HFFc6 (cell line): ENCODE measurements at regions not wholly inside any gene's neighbourhood (a gene's known extent, or its start where the extent isn't known, plus 50 kb on each side); places are given as distances from the start of the nearest gene placed in this dataset.

Source experiments
- DNase-seq: peaks from one replicate; pipeline ENCODE4 v3.0.0-alpha.2; 2018
- H3K27ac Mint-ChIP-seq: 2 replicates; pipeline ENCODE4 v1.8.0; 2020; ENCODE audit warnings: mild to moderate bottlenecking, mixed read lengths
- H3K27me3 Mint-ChIP-seq: 2 replicates; pipeline ENCODE4 v1.8.0; 2021; ENCODE audit warnings: mild to moderate bottlenecking, moderate library complexity, mixed read lengths; ENCODE audit not compliant: insufficient read depth
- H3K36me3 Mint-ChIP-seq: 2 replicates; pipeline ENCODE4 v1.8.0; 2021; ENCODE audit warnings: low read depth, mixed read lengths
- H3K4me1 Mint-ChIP-seq: 2 replicates; pipeline ENCODE4 v1.8.0; 2020; ENCODE audit warnings: low read depth, mixed read lengths
- H3K4me3 Mint-ChIP-seq: 2 replicates; pipeline ENCODE4 v1.8.0; 2020; ENCODE audit warnings: mild to moderate bottlenecking, moderate library complexity, mixed read lengths
- H3K9me3 Mint-ChIP-seq: 2 replicates; pipeline ENCODE4 v1.8.0; 2020; ENCODE audit warnings: mild to moderate bottlenecking, mixed read lengths
- CTCF ChIP-seq: fragments of 200-600 bp; sonication (generic); IDR thresholded peaks from 2 replicates; pipeline ENCODE4 v1.5.0; 2021; ENCODE audit warnings: antibody characterized with exemption, mild to moderate bottlenecking

- H3K27ac Mint-ChIP-seq = no peak overlapping the region
- no peak for TF ChIP-seq CTCF
- no peaks in the 10 kb centered on the region for H3K36me3 Mint-ChIP-seq
- no peak overlapping the region for H3K4me3 Mint-ChIP-seq
- no peak for DNase-seq
- no peaks in the 10 kb centered on the region for H3K4me1 Mint-ChIP-seq
- H3K27me3 Mint-ChIP-seq = peaks cover 2% of the 10 kb centered on the region; the same call in 1 of the 2 replicates
- no peaks in the 10 kb centered on the region; the same call in 1 of the 2 replicates for H3K9me3 Mint-ChIP-seq
These were observed 150.7 kb upstream of the SOX4 start for GRCh38 chr6:21442874-21443273.

GRCh38 chr6:21444711-21445260 is 148.8 kb upstream of the SOX4 start:
- Mint-ChIP-seq H3K36me3 (no peaks in the 10 kb centered on the region), H3K4me1 (no peaks in the 10 kb centered on the region), H3K9me3 (no peaks in the 10 kb centered on the region; the same call in 1 of the 2 replicates), H3K27me3 (peaks cover 2% of the 10 kb centered on the region; the same call in 1 of the 2 replicates), H3K27ac (no peak overlapping the region), H3K4me3 (no peak overlapping the region)
- TF ChIP-seq CTCF = no peak
- DNase-seq = no peak

- no peak for TF ChIP-seq CTCF
- DNase-seq = no peak
- no peak overlapping the region for H3K4me3 Mint-ChIP-seq
- no peaks in the 10 kb centered on the region for H3K4me1 Mint-ChIP-seq
- no peaks in the 10 kb centered on the region for H3K36me3 Mint-ChIP-seq
- H3K27me3 Mint-ChIP-seq = peaks cover under 1% of the 10 kb centered on the region
- no peaks in the 10 kb centered on the region; the same call in 1 of the 2 replicates for H3K9me3 Mint-ChIP-seq
- H3K27ac Mint-ChIP-seq = no peak overlapping the region
These were observed 145.6 kb upstream of the SOX4 start for GRCh38 chr6:21447987-21448386.

- DNase-seq = no peak
- Mint-ChIP-seq H3K27ac (no peak overlapping the region), H3K27me3 (no peaks in the 10 kb centered on the region; the same call in none of the 2 replicates), H3K9me3 (no peaks in the 10 kb centered on the region; the same call in 1 of the 2 replicates), H3K4me3 (no peak overlapping the region), H3K4me1 (no peaks in the 10 kb centered on the region), H3K36me3 (no peaks in the 10 kb centered on the region)
- TF ChIP-seq CTCF = no peak
These were observed 145.0 kb upstream of the SOX4 start for GRCh38 chr6:21448485-21449109.

GRCh38 chr6:21450149-21450548 is 143.4 kb upstream of the SOX4 start:
- no peak overlapping the region for H3K4me3 Mint-ChIP-seq
- TF ChIP-seq CTCF = no peak
- no peak overlapping the region for H3K27ac Mint-ChIP-seq
- H3K36me3 Mint-ChIP-seq = no peaks in the 10 kb centered on the region
- no peaks in the 10 kb centered on the region for H3K4me1 Mint-ChIP-seq
- H3K9me3 Mint-ChIP-seq = no peaks in the 10 kb centered on the region
- H3K27me3 Mint-ChIP-seq = no peaks in the 10 kb centered on the region; the same call in none of the 2 replicates
- no peak for DNase-seq
